ENCODE measurements at regions not wholly inside any gene's neighbourhood (a gene's known extent, or its start where the extent isn't known, plus 50 kb on each side); places are given as distances from the start of the nearest gene placed in this dataset.

DNA sequence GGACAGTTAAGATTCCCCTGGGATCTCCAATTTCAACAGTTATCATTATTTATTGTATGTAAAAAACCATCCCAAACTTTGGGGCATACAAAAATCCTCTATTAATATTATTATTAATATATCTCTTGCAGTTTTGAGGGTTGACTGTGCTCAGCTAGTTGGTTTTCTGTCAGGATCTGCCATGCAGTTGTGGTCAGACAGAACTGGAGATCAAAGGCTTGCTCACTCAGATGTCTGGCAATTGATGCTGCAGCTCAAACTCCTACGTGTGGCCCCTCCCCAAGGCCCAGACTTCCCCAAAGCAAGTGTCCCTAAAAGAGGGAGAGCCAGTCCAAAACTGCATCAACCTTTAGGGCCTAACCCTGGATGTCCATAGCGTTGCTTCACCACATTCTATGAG, 204.7 kb downstream of the TTC32 start:
- TF ChIP-seq EZH2phosphoT487 (IDR thresholded peaks at IDR 0.05; ENCODE audit: borderline replicate concordance, low read length) = no peak
- no peak for TF ChIP-seq CTCF (IDR thresholded peaks at IDR 0.05; ENCODE audit: low read depth, low read length, poor library complexity, severe bottlenecking)

Measured in DOHH2 (cell line).